ENCODE measurements at regions not wholly inside any gene's neighbourhood (a gene's known extent, or its start where the extent isn't known, plus 50 kb on each side); places are given as distances from the start of the nearest gene placed in this dataset.

DNA sequence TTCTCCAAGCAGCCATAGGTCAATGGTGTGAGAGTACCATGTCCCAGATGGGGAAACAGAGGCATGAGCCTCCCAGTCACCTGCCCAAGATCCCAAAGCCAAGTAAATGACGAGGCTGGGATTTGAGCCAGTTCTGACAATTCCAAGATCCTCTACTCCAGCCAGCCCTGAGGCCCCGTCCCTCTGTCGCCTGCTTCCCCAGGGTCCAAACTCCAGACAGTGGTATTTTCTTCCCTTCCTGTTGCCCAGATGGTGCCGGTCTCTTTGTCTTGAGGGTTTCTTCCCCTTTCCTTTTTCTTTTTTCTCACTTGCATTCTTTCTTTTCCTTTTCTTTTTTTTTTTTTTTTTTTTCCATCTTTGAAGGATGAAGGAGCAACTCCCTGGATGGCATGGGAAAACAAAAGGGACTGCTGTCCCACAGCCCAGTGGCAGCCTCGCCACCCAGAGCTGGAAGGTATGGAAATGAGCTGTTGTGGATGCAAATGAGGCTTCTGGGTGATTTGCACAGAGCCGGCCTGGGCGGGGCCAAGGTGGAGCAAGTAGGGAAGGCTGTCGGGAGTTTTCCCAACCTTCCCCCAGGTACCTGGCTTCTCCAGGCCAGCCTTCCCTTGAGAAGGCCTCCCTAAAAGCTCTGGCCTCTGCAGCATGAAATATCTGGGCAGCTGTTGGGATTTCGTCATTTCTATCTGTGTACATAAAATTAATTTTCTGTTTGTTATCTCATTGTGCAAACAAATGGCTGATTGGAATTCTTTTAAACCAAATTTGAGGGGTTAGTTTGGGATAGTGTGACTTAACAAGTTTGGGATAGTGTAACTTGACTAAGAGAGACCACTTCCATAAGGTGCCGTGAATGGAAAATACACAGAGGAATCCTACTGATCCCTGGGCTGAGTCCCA is 146.8 kb downstream of the MN1 start:
- Histone ChIP-seq H3K36me3 (no peaks in the 10 kb centered on the region), H3K4me1 (peaks cover 32% of the 10 kb centered on the region), H3K9me3 (replicated peaks) (peaks cover 12% of the 10 kb centered on the region), H3K27me3 (ENCODE audit: low read depth) (no peaks in the 10 kb centered on the region), H3K4me3 (no peak overlapping the region), H3K27ac (replicated peaks) (no peak overlapping the region)
- TF ChIP-seq, protein P1, sequence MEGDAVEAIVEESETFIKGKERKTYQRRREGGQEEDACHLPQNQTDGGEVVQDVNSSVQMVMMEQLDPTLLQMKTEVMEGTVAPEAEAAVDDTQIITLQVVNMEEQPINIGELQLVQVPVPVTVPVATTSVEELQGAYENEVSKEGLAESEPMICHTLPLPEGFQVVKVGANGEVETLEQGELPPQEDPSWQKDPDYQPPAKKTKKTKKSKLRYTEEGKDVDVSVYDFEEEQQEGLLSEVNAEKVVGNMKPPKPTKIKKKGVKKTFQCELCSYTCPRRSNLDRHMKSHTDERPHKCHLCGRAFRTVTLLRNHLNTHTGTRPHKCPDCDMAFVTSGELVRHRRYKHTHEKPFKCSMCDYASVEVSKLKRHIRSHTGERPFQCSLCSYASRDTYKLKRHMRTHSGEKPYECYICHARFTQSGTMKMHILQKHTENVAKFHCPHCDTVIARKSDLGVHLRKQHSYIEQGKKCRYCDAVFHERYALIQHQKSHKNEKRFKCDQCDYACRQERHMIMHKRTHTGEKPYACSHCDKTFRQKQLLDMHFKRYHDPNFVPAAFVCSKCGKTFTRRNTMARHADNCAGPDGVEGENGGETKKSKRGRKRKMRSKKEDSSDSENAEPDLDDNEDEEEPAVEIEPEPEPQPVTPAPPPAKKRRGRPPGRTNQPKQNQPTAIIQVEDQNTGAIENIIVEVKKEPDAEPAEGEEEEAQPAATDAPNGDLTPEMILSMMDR (IDR thresholded peaks at IDR 0.05; ENCODE audit: borderline replicate concordance): no peak
- intact Hi-C loops (cut with micrococcal nuclease): no loop called here
- DNase-seq: no peak

DNA sequence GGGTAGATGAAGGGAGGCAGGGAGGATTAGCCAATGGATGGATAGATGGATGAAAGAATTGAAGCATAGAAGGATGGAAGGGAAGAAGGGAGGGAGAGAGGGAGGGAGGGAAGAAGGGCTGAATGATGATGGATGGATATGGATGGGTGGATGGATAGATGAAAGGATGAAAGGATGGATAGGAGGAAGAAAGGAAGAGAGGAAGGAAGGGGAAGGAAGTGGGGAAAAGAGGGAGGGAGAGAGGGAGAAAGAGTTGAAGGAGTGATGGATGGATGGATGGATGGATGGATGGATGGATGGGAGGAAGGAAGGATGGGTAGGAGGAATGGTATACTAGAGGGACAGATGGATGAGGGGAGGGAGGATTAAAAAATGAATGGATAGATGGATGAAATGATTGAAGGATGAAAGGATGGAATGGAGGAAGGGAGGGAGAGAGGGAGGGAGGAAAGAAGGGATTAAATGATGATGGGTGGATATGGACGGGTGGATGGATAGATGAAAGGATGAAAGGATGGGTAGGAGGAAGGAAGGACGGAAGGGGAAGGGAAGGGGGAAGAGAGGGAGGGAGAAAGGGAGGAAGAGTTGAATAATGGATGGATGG is 145.9 kb downstream of the MN1 start:
- peaks cover 12% of the 10 kb centered on the region for H3K9me3 ChIP-seq (replicated peaks)
- TF ChIP-seq, protein P1 (IDR thresholded peaks at IDR 0.05; ENCODE audit: borderline replicate concordance): no peak
- H3K4me1 ChIP-seq: peaks cover 23% of the 10 kb centered on the region
- H3K36me3 ChIP-seq: no peaks in the 10 kb centered on the region
- H3K27me3 ChIP-seq (ENCODE audit: low read depth): no peaks in the 10 kb centered on the region
- intact Hi-C loops (cut with micrococcal nuclease): no loop called here
- no peak overlapping the region for H3K27ac ChIP-seq (replicated peaks)
- no peak for DNase-seq
- H3K4me3 ChIP-seq: no peak overlapping the region

- TF ChIP-seq, protein P1 (IDR thresholded peaks at IDR 0.05; ENCODE audit: borderline replicate concordance): no peak
- Histone ChIP-seq H3K27ac (replicated peaks) (no peak overlapping the region), H3K4me3 (no peak overlapping the region), H3K36me3 (no peaks in the 10 kb centered on the region), H3K27me3 (ENCODE audit: low read depth) (no peaks in the 10 kb centered on the region), H3K4me1 (peaks cover 12% of the 10 kb centered on the region), H3K9me3 (replicated peaks) (peaks cover 12% of the 10 kb centered on the region)
- intact Hi-C loops (cut with micrococcal nuclease): no loop called here
- DNase-seq: no peak
These were observed 144.6 kb downstream of the MN1 start for GRCh38 chr22:27656970-27657369.

GRCh38 chr22:27660306-27660705 is 141.2 kb downstream of the MN1 start:
- H3K27me3 ChIP-seq (ENCODE audit: low read depth): no peaks in the 10 kb centered on the region
- TF ChIP-seq, protein P1 (IDR thresholded peaks at IDR 0.05; ENCODE audit: borderline replicate concordance): no peak
- peaks cover 12% of the 10 kb centered on the region for H3K9me3 ChIP-seq (replicated peaks)
- no peak overlapping the region for H3K4me3 ChIP-seq
- no peak overlapping the region for H3K27ac ChIP-seq (replicated peaks)
- intact Hi-C loops (cut with micrococcal nuclease): loop anchor here (10.0 kb wide), 1 partner anchor 134 kb away; no protein-coding TSS in a partner anchor
- no peak for DNase-seq
- peaks cover 14% of the 10 kb centered on the region for H3K4me1 ChIP-seq
- H3K36me3 ChIP-seq: no peaks in the 10 kb centered on the region

DNA sequence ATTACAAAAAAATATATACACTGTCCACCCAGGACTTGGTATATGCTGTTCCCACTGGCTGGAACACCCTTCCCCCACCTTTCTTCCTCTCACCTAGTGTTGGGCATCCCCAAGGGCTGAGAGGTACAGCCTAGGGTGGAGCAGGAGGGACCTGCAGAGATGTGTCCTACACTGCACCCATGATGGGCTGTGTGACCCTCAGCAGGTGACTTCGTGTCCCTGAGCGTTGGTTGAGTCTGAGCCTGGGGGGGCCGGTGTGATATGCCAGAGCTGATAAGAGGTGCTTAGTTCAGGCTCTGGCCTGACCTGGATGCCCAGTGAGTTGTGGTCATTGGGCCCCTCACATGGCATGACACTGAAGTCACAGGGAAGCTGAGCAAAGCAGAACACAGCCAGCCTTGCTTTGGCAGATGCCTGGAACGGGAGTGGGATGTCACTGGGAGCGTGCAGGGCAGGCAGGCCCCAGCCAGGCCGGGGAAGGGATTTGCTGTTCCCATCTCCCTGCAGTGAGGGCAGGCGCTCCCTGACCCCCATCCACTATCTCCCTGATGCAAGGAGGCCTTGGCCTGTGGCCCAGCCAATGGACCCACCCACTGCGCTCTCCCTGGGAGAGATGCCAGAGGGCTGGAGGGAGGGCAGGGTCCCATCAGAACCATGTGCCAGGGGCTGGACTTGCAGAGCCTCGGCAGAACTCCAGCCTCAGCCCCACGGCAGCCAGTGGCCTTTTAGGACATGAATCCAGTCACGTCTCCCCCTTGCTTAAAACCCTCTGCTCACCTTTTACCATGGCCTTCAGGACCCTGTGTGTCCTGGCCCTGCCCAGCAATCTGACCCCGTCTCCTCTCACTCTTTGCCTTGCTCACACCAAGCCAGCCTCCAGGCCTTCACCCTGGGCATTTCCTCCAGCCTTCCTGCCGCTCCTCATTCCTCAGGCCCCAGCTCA is 138.9 kb downstream of the MN1 start:
- TF ChIP-seq, protein P1 (IDR thresholded peaks at IDR 0.05; ENCODE audit: borderline replicate concordance): no peak
- intact Hi-C loops (cut with micrococcal nuclease): loop anchor here (10.0 kb wide), 1 partner anchor 132 kb away; no protein-coding TSS in a partner anchor

More for the DNA sequence above, 138.9 kb downstream of the MN1 start:
- no peaks in the 10 kb centered on the region for H3K36me3 ChIP-seq
- peaks cover 14% of the 10 kb centered on the region for H3K4me1 ChIP-seq
- H3K9me3 ChIP-seq (replicated peaks): peaks cover 11% of the 10 kb centered on the region
- no peak overlapping the region for H3K4me3 ChIP-seq
- peak overlapping the region; percentile 87 for H3K27ac ChIP-seq (replicated peaks)
- H3K27me3 ChIP-seq (ENCODE audit: low read depth): no peaks in the 10 kb centered on the region
- peak; percentile 84 for DNase-seq

Data from left ventricle myocardium inferior (tissue), 1 donor.